Tibial nerve (tissue), 4 donors: ENCODE measurements at regions not wholly inside any gene's neighbourhood (a gene's known extent, or its start where the extent isn't known, plus 50 kb on each side); places are given as distances from the start of the nearest gene placed in this dataset.

Experiments
- CTCF ChIP-seq, 5 experiments: fragments of 200-600 bp in 3 of 5; fragments of 450-650 bp in 2 of 5; sonication (generic) in 3 of 5; IDR thresholded peaks; one replicate each; pipeline ENCODE4 v1.5.1; 2016 to 2019; ENCODE audit warnings: antibody characterized with exemption in 5 of 5, mild to moderate bottlenecking in 3 of 5, moderate library complexity in 2 of 5
- EP300 ChIP-seq, 2 donors: sonication (generic); formaldehyde crosslinking; IDR thresholded peaks; one replicate each; pipeline ENCODE4 v1.6.1; 2017; ENCODE audit warnings: antibody characterized with exemption in 2 of 2, mild to moderate bottlenecking in 1 of 2
- POLR2A ChIP-seq, 2 donors: fragments of 450-650 bp; IDR thresholded peaks; one replicate each; pipeline ENCODE4 v1.6.1; 2017; ENCODE audit warnings: antibody characterized with exemption in 2 of 2, mild to moderate bottlenecking in 2 of 2, moderate library complexity in 2 of 2

- no peak for TF ChIP-seq CTCF (IDR thresholded peaks at IDR 0.05)
- TF ChIP-seq POLR2A (IDR thresholded peaks at IDR 0.05): no peak
- no peak for TF ChIP-seq EP300 (IDR thresholded peaks at IDR 0.05)
These were observed 1020.2 kb downstream of the AGBL1 start for GRCh38 chr15:87099916-87100315.
